ENCODE measurements at regions not wholly inside any gene's neighbourhood (a gene's known extent, or its start where the extent isn't known, plus 50 kb on each side); places are given as distances from the start of the nearest gene placed in this dataset.

- DNase-seq (ENCODE audit: low spot score), result no peak
Measured at GRCh38 chr1:98203466-98203865, 282.6 kb upstream of the DPYD start.

DNA sequence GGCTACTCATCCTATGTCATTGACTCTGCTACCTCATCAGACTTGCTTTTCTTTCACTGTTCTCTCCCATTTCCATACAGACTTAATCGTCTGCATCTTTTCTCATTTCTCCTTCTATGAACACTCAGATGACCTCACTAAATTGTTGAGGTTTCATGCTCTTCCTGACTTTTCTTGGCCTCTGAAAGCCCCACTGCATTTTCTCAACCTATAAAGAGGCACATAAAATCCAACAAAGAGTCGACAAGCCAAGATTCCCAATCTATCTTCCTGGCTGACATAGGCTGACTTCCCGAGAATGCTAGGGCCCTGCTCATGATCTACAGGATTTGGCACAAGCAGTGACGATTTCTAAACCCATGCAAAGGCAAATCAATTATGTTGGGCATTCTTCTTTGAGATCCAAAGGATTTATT lies 280.8 kb upstream of the DPYD start:
- no peak for DNase-seq (ENCODE audit: low spot score)

GRCh38 chr1:98197356-98197755 lies 276.5 kb upstream of the DPYD start:
- DNase-seq (ENCODE audit: low spot score), result no peak

GRCh38 chr1:98196012-98196411 lies 275.2 kb upstream of the DPYD start:
- DNase-seq (ENCODE audit: low spot score), result no peak

- no peak for DNase-seq (ENCODE audit: low spot score)
Measured at GRCh38 chr1:98188774-98189173, 267.9 kb upstream of the DPYD start.

DNA sequence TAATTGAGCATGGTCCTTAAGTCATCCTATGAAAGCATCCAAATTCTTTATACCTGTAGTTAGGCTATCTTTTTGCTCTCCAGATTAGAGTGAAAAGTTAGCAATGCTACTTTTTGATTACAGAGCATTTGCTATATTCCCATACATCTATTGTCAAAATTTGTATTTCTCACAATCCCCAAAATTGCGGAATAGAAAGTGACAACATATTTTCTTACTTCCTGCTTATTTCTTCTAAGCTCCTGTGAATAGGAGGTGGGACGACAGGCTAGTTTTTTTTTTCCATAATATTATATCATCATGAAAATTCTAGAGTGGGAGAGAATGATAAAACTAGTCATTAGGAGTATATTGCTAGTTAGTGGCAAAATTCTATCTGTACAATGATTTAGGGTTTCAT lies 264.0 kb upstream of the DPYD start:
- DNase-seq (ENCODE audit: low spot score), result no peak

GRCh38 chr1:98181036-98181764 lies 260.4 kb upstream of the DPYD start:
- DNase-seq (ENCODE audit: low spot score), result no peak

GRCh38 chr1:98179151-98179773 lies 258.4 kb upstream of the DPYD start:
- DNase-seq (ENCODE audit: low spot score), result no peak

- no peak for DNase-seq (ENCODE audit: low spot score)
Measured at GRCh38 chr1:98177751-98178150, 256.9 kb upstream of the DPYD start.

DNA sequence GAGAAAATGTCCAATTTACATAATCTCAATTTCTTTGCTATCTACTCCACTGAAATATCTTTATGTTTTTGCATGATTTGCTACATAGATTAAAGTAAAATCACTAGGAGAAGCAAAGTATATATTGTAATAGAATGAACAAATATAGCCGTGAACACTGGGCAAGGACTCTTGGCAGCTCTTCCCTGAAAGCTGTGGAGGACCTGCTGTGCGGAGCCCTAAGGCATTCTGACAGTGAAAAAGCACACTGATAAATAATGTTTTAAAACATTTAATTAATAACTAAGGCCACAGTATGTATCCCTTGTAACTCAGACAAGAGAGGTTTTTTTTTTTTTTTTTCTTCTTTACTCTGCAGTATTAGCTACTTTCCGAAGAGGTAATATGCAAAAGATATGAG lies 256.1 kb upstream of the DPYD start:
- DNase-seq (ENCODE audit: low spot score), result no peak

DNA sequence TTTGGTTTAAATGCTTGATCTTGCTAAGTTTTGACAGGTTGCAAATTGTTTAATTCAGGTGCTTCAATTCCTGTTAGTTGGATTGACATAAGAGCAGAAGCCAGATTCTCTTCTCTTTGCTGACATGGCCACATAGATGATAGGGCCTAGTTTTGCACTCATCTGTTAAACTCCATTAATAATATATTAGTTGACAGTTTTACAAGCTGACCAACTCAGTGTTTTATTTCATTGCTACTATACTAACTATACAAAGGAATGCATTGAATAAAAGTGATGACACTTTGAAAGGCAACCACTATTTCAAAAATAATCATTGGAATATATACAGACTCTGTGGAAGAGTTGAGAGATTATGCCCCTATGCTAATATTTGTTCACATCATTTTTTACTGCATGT lies 255.6 kb upstream of the DPYD start:
- no peak for DNase-seq (ENCODE audit: low spot score)

DNA sequence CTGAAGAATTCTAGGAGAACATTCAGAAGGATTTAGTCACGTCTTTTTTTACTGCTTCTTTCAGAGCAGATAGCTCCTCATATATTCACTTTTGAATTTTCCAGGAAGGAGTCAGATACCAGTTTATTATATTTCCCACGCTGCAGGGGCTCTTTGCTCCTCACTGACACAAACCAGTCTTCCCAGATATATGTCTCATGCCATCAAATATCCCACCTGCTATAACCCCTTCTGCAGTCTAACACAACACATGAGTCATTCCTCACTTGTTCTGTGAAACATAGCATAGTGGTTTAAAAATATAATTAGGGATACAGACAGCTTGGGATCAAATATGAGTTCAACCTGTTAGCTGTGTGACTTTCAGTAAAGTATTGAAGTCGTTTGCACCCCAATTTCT lies 251.7 kb upstream of the DPYD start:
- no peak for DNase-seq (ENCODE audit: low spot score)

- no peak for DNase-seq (ENCODE audit: low spot score)
Measured at GRCh38 chr1:98172022-98172421, 251.2 kb upstream of the DPYD start.

DNA sequence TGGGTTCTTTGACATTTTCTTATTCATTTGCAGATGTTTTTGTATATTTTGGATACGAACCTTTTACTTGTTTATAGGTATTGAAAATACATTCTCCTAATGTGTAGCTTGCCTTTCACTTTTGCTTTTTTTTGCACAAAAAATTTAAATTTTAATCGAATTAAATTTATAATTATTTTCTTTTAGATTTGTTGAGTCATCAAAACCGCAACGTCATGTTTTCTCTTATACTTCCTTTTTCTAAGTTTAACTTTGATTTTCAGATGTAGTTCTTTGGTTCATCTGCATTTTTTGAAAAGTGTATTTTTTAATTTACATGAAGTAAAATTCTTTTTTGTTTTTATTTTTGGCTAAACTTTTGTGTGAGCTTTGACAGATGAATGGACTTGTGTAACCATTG lies 243.7 kb upstream of the DPYD start:
- no peak for DNase-seq (ENCODE audit: low spot score)

DNA sequence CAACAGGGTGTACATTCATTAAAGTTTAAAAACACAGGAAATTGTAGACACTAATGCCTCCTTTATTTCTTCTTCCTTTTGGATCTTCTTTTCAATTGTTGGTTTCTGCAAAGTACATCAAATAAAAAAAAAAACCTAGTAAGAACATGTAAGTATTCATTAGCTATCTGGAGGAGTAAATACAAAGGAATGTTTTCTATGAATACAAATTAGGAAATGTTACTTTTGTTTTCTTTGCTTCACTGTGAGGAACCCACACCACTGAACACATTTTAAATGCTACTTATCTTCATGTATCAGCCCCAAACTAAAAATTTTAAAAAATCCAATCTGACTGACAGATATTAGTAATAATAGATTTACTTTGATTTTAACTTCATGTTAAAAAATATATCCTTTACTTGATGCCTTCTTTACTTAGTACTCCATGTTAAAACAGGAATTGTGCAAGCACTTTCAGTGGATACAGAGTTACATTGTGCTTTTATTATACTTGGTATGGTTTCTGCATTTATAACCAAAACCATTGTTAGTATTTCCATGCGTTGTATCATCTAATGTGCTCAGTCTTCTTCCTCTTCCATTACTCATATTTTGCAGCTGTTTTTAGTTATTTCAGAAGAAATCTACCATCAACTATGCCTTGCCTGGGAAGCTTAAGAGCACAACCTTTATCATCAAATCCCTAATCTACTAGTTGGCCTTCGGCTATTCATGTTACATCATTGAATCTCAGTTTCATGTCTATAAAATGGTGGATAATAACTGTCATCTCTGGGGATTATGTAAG lies 236.9 kb upstream of the DPYD start:
- DNase-seq (ENCODE audit: low spot score), result no peak

GRCh38 chr1:98147280-98147679 lies 226.4 kb upstream of the DPYD start:
- no peak for DNase-seq (ENCODE audit: low spot score)

DNA sequence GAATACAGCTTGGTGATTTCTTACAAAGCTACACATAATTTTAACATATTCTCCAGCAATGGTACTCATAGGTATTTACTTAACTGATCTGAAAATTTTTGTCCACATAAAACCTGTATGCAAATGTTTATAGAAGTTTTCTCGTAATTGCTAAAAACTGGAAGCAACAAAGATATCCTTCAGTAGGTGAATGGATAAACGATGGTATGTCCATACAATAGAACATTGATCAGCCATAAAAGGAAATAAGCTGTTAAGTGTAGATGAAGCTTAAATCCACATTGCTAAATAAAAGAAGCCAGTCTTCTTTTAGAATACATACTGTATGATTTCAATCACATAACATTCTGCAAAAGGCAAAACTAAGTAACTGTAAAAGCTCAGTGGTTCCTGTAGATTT lies 224.8 kb upstream of the DPYD start:
- no peak for DNase-seq (ENCODE audit: low spot score)

DNA sequence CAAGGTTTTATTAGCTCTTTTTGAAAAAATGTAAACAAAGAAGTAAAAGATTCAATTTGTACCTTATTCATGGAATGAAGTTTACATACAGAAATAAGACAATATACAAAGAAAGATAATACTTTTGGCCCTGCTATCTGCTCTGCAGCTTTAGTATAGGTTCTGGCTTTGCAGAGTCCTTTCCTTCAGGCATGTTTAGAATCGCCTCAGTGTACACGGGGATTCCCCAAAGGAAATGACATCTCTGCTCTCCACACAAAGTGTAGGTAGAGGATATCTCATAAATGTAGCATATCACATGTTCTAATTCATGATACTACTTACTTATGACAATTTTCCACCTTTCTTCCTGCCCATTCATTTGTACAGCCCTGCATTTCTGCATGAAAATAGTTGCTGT lies 222.6 kb upstream of the DPYD start:
- DNase-seq (ENCODE audit: low spot score), result no peak

DNA sequence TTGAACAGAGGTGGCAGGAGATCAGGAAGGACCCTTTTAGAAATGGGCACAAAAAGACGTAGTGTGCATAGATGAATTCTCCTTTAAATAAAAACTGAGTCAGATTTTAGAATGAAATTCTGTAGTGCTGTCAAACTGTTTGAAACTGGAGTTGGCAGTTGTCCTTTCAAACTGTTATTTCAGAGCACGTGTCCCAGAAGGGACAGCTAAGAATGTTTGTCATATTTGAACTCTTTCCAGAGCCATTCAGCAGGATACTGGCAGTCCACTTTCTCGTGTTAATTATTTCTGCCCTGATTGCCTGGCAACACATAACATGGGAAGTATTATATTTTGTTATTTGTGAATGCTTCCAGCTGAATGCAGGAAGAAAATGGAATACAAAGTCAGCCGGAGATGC lies 212.3 kb upstream of the DPYD start:
- no peak for DNase-seq (ENCODE audit: low spot score)

DNA sequence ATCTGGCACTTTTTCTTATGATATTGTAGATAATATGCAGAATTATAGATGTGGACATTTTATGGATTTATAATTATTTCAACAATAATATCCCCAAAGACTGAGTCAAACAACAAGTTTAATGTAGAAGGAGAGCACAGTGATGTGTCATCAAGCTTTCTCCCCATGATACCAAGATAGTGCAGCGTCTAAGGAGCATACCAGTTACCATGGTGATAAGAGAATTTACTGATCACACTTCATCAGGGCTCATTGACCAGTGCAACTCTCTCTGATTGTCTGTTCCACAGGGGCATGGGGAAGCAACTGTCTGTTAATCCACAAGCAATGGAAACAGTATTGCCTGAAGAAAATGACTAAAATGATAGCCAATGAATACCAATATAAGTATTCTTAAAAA lies 209.6 kb upstream of the DPYD start:
- DNase-seq (ENCODE audit: low spot score), result no peak

DNA sequence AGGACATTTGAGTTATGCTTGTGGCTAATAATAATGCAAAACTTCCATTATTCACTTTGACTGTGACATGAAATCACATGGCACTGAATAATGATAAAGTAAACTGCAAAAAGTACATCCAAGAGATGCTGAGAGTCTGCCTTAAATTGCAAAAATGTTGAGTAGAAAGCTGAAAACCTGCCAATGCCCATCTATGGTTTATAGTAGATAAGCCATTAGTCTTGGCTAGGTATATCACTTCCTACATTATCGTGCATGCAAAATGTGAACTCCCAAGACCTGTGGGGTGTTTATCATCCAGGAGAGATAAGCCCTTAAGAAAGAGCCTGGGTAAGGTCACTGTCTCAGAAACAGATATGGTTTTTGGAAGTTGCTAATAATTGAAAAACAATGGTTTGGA lies 208.7 kb upstream of the DPYD start:
- DNase-seq (ENCODE audit: low spot score), result no peak

DNA sequence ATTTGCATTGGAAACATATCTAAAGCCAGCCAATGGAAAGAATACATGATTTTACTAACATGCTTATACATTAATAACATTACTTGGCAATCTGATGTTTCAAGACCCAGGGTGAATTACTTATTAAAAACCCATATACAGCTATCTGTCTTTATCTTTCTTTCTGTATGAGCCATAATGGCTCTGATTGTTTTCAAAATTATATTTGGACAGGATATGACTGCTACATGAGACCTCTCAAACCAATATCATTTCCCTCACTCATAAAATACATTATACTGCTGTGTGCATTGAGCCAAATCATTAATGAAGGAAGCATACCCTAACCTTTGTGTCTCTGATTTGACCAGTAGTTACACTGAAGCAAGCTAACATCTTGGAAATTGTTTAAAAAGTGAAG lies 205.9 kb upstream of the DPYD start:
- DNase-seq (ENCODE audit: low spot score), result no peak

DNA sequence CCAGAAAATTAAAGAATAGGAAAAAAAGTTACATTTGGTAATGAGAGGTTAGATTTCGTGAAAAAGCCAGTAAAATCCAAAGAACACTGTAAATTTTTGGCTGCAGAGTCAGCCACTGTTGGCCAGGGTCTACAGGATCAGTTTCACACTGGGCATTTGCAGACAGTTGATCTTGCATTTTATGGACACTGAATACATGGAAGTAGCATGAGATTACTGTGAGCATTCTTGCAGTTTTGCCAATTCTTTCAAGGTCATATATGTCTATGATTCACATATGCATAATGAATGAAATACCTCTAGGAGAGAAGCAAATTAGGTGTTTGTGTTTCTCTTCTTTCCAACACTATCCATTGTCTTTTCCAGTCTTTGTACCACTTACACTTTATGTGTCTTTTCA lies 200.8 kb upstream of the DPYD start:
- DNase-seq (ENCODE audit: low spot score), result no peak

Measured in H4 (cell line).